ENCODE measurements at regions not wholly inside any gene's neighbourhood (a gene's known extent, or its start where the extent isn't known, plus 50 kb on each side); places are given as distances from the start of the nearest gene placed in this dataset.

DNA sequence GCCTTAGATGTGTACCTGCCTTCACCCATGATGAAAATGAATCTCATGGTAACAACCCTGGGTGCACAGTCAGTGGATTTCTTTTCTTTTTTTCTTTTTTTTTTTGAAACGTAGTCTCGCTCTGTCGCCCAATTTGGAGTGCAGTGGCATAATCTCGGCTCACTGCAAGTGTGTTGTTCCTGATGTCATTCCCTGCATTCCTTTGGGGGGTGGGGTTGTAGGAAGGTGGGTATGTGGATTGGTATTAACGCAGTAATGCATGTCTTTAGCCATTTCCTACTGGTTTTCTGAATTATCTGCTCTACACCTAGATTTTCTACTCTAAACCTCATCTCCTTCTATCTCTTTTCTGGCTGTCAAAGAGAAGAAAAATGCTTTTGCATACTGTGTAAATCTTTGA is 146.6 kb downstream of the RNF144B start:
- TF ChIP-seq TEAD4 (IDR thresholded peaks at IDR 0.05), result peak; percentile 82
- no peak for TF ChIP-seq RAD21 (IDR thresholded peaks at IDR 0.05; ENCODE audit: low read depth)
